ENCODE measurements at regions not wholly inside any gene's neighbourhood (a gene's known extent, or its start where the extent isn't known, plus 50 kb on each side); places are given as distances from the start of the nearest gene placed in this dataset.

DNA sequence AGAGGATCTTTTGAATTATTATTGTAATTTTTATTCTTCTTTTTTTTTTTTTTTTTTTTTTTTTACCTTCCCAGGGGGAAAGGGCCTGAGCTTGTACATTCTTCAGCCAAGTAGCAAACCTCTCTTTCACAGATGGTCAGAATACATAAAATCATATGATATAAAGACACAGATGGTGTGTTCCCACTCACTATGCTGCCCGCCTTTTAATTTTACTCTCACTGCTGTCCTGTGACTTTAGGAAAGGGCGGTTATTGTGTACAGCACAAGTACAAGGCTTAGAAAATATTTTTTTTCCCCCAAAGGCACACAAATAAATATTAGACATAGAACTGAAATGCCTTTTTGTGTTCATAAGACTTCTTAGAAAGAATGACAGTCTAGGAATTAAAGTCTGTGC is 213.6 kb downstream of the RPS24 start:
- TF ChIP-seq, protein P1, sequence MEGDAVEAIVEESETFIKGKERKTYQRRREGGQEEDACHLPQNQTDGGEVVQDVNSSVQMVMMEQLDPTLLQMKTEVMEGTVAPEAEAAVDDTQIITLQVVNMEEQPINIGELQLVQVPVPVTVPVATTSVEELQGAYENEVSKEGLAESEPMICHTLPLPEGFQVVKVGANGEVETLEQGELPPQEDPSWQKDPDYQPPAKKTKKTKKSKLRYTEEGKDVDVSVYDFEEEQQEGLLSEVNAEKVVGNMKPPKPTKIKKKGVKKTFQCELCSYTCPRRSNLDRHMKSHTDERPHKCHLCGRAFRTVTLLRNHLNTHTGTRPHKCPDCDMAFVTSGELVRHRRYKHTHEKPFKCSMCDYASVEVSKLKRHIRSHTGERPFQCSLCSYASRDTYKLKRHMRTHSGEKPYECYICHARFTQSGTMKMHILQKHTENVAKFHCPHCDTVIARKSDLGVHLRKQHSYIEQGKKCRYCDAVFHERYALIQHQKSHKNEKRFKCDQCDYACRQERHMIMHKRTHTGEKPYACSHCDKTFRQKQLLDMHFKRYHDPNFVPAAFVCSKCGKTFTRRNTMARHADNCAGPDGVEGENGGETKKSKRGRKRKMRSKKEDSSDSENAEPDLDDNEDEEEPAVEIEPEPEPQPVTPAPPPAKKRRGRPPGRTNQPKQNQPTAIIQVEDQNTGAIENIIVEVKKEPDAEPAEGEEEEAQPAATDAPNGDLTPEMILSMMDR (IDR thresholded peaks at IDR 0.05) = no peak
- no peak for TF ChIP-seq POLR2A (IDR thresholded peaks at IDR 0.05)
